ENCODE measurements at regions not wholly inside any gene's neighbourhood (a gene's known extent, or its start where the extent isn't known, plus 50 kb on each side); places are given as distances from the start of the nearest gene placed in this dataset.

- no peak for TF ChIP-seq CTCF (IDR thresholded peaks at IDR 0.05)
Measured at GRCh38 chr1:68975212-68975933, 478.5 kb upstream of the DEPDC1 start.

GRCh38 chr1:68976916-68977610 lies 480.2 kb upstream of the DEPDC1 start:
- TF ChIP-seq CTCF (IDR thresholded peaks at IDR 0.05) = no peak

- no peak for TF ChIP-seq CTCF (IDR thresholded peaks at IDR 0.05)
Measured at GRCh38 chr1:68979891-68980290, 483.0 kb upstream of the DEPDC1 start.

- no peak for TF ChIP-seq CTCF (IDR thresholded peaks at IDR 0.05)
Measured at GRCh38 chr1:68984289-68984688, 487.4 kb upstream of the DEPDC1 start.

GRCh38 chr1:68994096-68994495 lies 497.2 kb upstream of the DEPDC1 start:
- no peak for TF ChIP-seq CTCF (IDR thresholded peaks at IDR 0.05)

GRCh38 chr1:69016468-69016867 lies 519.6 kb upstream of the DEPDC1 start:
- peak; percentile 51 for TF ChIP-seq CTCF (IDR thresholded peaks at IDR 0.05)

GRCh38 chr1:69029649-69030048 lies 532.8 kb upstream of the DEPDC1 start:
- TF ChIP-seq CTCF (IDR thresholded peaks at IDR 0.05) = no peak
